ENCODE measurements at regions not wholly inside any gene's neighbourhood (a gene's known extent, or its start where the extent isn't known, plus 50 kb on each side); places are given as distances from the start of the nearest gene placed in this dataset.

- Histone ChIP-seq H3K4me3 (ENCODE audit: low read length) (no peak overlapping the region), H3K27me3 (ENCODE audit: control insufficient read depth, low read length) (peaks cover 32% of the 10 kb centered on the region), H4K20me1 (ENCODE audit: control insufficient read depth, insufficient read depth, low read depth, low read length) (no peaks in the 10 kb centered on the region), H3K4me2 (ENCODE audit: low read length) (no peak overlapping the region), H3K79me2 (ENCODE audit: control insufficient read depth, low read length) (no peaks in the 10 kb centered on the region), H3K36me3 (ENCODE audit: control insufficient read depth, low read length) (no peaks in the 10 kb centered on the region), H3K9me3 (ENCODE audit: control insufficient read depth, insufficient read depth, low read length) (no peaks in the 10 kb centered on the region), H3F3A (ENCODE audit: control insufficient read depth, insufficient read depth) (no peaks in the 10 kb centered on the region), H3K9me2 (replicated peaks; ENCODE audit: control insufficient read depth, low read length) (no peaks in the 10 kb centered on the region), H3K27ac (ENCODE audit: low read depth, low read length) (no peak overlapping the region), H3K4me1 (ENCODE audit: control insufficient read depth, low read length) (no peaks in the 10 kb centered on the region)
- TF ChIP-seq CTCF (IDR thresholded peaks at IDR 0.05; ENCODE audit: low read depth, low read length, poor library complexity, severe bottlenecking) (no peak), EZH2phosphoT487 (IDR thresholded peaks at IDR 0.05; ENCODE audit: borderline replicate concordance, low read length) (no peak)
Measured at GRCh38 chr11:119991022-119991404, 146.9 kb downstream of the TRIM29 start.

- Histone ChIP-seq H3K4me3 (ENCODE audit: low read length) (no peak overlapping the region), H3K4me1 (ENCODE audit: control insufficient read depth, low read length) (no peaks in the 10 kb centered on the region), H3K9me3 (ENCODE audit: control insufficient read depth, insufficient read depth, low read length) (no peaks in the 10 kb centered on the region), H3K27me3 (ENCODE audit: control insufficient read depth, low read length) (peaks cover 32% of the 10 kb centered on the region), H3K36me3 (ENCODE audit: control insufficient read depth, low read length) (no peaks in the 10 kb centered on the region), H3K79me2 (ENCODE audit: control insufficient read depth, low read length) (no peaks in the 10 kb centered on the region), H3F3A (ENCODE audit: control insufficient read depth, insufficient read depth) (no peaks in the 10 kb centered on the region), H3K27ac (ENCODE audit: low read depth, low read length) (no peak overlapping the region), H3K9me2 (replicated peaks; ENCODE audit: control insufficient read depth, low read length) (no peaks in the 10 kb centered on the region), H3K4me2 (ENCODE audit: low read length) (no peak overlapping the region), H4K20me1 (ENCODE audit: control insufficient read depth, insufficient read depth, low read depth, low read length) (no peaks in the 10 kb centered on the region)
- TF ChIP-seq EZH2phosphoT487 (IDR thresholded peaks at IDR 0.05; ENCODE audit: borderline replicate concordance, low read length) (no peak), CTCF (IDR thresholded peaks at IDR 0.05; ENCODE audit: low read depth, low read length, poor library complexity, severe bottlenecking) (no peak)
Measured at GRCh38 chr11:119990309-119991021, 147.4 kb downstream of the TRIM29 start.

- Histone ChIP-seq H3K4me3 (ENCODE audit: low read length) (no peak overlapping the region), H3F3A (ENCODE audit: control insufficient read depth, insufficient read depth) (no peaks in the 10 kb centered on the region), H3K27ac (ENCODE audit: low read depth, low read length) (no peak overlapping the region), H3K9me3 (ENCODE audit: control insufficient read depth, insufficient read depth, low read length) (no peaks in the 10 kb centered on the region), H3K9me2 (replicated peaks; ENCODE audit: control insufficient read depth, low read length) (no peaks in the 10 kb centered on the region), H3K79me2 (ENCODE audit: control insufficient read depth, low read length) (no peaks in the 10 kb centered on the region), H3K27me3 (ENCODE audit: control insufficient read depth, low read length) (peaks cover 32% of the 10 kb centered on the region), H3K4me2 (ENCODE audit: low read length) (no peak overlapping the region), H3K4me1 (ENCODE audit: control insufficient read depth, low read length) (no peaks in the 10 kb centered on the region), H4K20me1 (ENCODE audit: control insufficient read depth, insufficient read depth, low read depth, low read length) (no peaks in the 10 kb centered on the region), H3K36me3 (ENCODE audit: control insufficient read depth, low read length) (no peaks in the 10 kb centered on the region)
- TF ChIP-seq EZH2phosphoT487 (IDR thresholded peaks at IDR 0.05; ENCODE audit: borderline replicate concordance, low read length) = no peak
- no peak for TF ChIP-seq CTCF (IDR thresholded peaks at IDR 0.05; ENCODE audit: low read depth, low read length, poor library complexity, severe bottlenecking)
Measured at GRCh38 chr11:119989159-119989821, 148.6 kb downstream of the TRIM29 start.
